HG03060 (cell line): ENCODE measurements at regions not wholly inside any gene's neighbourhood (a gene's known extent, or its start where the extent isn't known, plus 50 kb on each side); places are given as distances from the start of the nearest gene placed in this dataset.
"Not testable (repeated sequence)": the region's sequence is repeated elsewhere in the genome, so short reads cannot be mapped to it uniquely, and the experiment has no call there.

Experiments used
- ATAC-seq: cut with Tn5 transposase; IDR thresholded peaks from one replicate; pipeline ENCODE4 v1.9.1; 2021; ENCODE audit warnings: low read depth, moderate number of reproducible peaks; ENCODE audit not compliant: unreplicated experiment

- no peak for ATAC-seq
Measured at GRCh38 chr21:21845901-21846300, 847.7 kb downstream of the NCAM2 start.

GRCh38 chr21:21851205-21851604 is 853.0 kb downstream of the NCAM2 start:
- no peak for ATAC-seq

- ATAC-seq, result no peak
Measured at GRCh38 chr21:21851657-21852056, 853.4 kb downstream of the NCAM2 start.

GRCh38 chr21:21858502-21859334 is 860.5 kb downstream of the NCAM2 start:
- no peak for ATAC-seq

- ATAC-seq, result no peak
Measured at GRCh38 chr21:21860888-21861287, 862.7 kb downstream of the NCAM2 start.

GRCh38 chr21:21864321-21864840 is 866.2 kb downstream of the NCAM2 start:
- no peak for ATAC-seq

- ATAC-seq, result no peak
Measured at GRCh38 chr21:21897275-21897883, 899.2 kb downstream of the NCAM2 start.

GRCh38 chr21:21898801-21899200 is 900.6 kb downstream of the NCAM2 start:
- ATAC-seq, result no peak

GRCh38 chr21:21902416-21902815 is 904.2 kb downstream of the NCAM2 start:
- not testable (repeated sequence) for ATAC-seq

GRCh38 chr21:21907271-21907670 is 909.1 kb downstream of the NCAM2 start:
- no peak for ATAC-seq

GRCh38 chr21:21915816-21916215 is 917.6 kb downstream of the NCAM2 start:
- ATAC-seq, result no peak

GRCh38 chr21:21921410-21922232 is 923.4 kb downstream of the NCAM2 start:
- no peak for ATAC-seq

- ATAC-seq, result no peak
Measured at GRCh38 chr21:21929226-21929625, 931.0 kb downstream of the NCAM2 start.

- no peak for ATAC-seq
Measured at GRCh38 chr21:21929789-21930188, 931.6 kb downstream of the NCAM2 start.

- ATAC-seq, result no peak
Measured at GRCh38 chr21:21952566-21952965, 954.4 kb downstream of the NCAM2 start.

- ATAC-seq, result no peak
Measured at GRCh38 chr21:21955204-21955603, 957.0 kb downstream of the NCAM2 start.

- ATAC-seq, result no peak
Measured at GRCh38 chr21:21957490-21957889, 959.3 kb downstream of the NCAM2 start.

- ATAC-seq, result no peak
Measured at GRCh38 chr21:21963911-21964310, 965.7 kb downstream of the NCAM2 start.

GRCh38 chr21:21968810-21969209 is 970.6 kb downstream of the NCAM2 start:
- ATAC-seq, result no peak

GRCh38 chr21:21969211-21969610 is 971.0 kb downstream of the NCAM2 start:
- ATAC-seq, result no peak

- no peak for ATAC-seq
Measured at GRCh38 chr21:21971384-21971783, 973.2 kb downstream of the NCAM2 start.
